HG02840 (cell line): ENCODE measurements at regions not wholly inside any gene's neighbourhood (a gene's known extent, or its start where the extent isn't known, plus 50 kb on each side); places are given as distances from the start of the nearest gene placed in this dataset.
"Not testable (repeated sequence)": the region's sequence is repeated elsewhere in the genome, so short reads cannot be mapped to it uniquely, and the experiment has no call there.

Experiments used
- ATAC-seq: cut with Tn5 transposase; IDR thresholded peaks from one replicate; pipeline ENCODE4 v1.9.1; 2021; ENCODE audit warnings: mild to moderate bottlenecking, moderate library complexity, moderate number of reproducible peaks; ENCODE audit not compliant: unreplicated experiment, low FRiP score

GRCh38 chr5:14054965-14055963, 87.9 kb upstream of the TRIO start:
- ATAC-seq: no peak

- no peak for ATAC-seq
Measured at GRCh38 chr5:14054111-14054854, 88.9 kb upstream of the TRIO start.

GRCh38 chr5:14050821-14051220, 92.3 kb upstream of the TRIO start:
- no peak for ATAC-seq

GRCh38 chr5:14048434-14048833, 94.7 kb upstream of the TRIO start:
- ATAC-seq: no peak

GRCh38 chr5:14041528-14042192, 97.2 kb upstream of the DNAH5 start:
- no peak for ATAC-seq

- no peak for ATAC-seq
Measured at GRCh38 chr5:14040542-14040941, 96.1 kb upstream of the DNAH5 start.

GRCh38 chr5:14039576-14039975, 95.1 kb upstream of the DNAH5 start:
- no peak for ATAC-seq

GRCh38 chr5:14039063-14039462, 94.6 kb upstream of the DNAH5 start:
- no peak for ATAC-seq

- no peak for ATAC-seq
Measured at GRCh38 chr5:14038341-14038959, 94.0 kb upstream of the DNAH5 start.

- ATAC-seq: no peak
Measured at GRCh38 chr5:14036947-14037346, 92.5 kb upstream of the DNAH5 start.

GRCh38 chr5:14036514-14036913, 92.0 kb upstream of the DNAH5 start:
- no peak for ATAC-seq

- ATAC-seq: no peak
Measured at GRCh38 chr5:14035859-14036503, 91.5 kb upstream of the DNAH5 start.

GRCh38 chr5:14034963-14035362, 90.5 kb upstream of the DNAH5 start:
- ATAC-seq: no peak

- no peak for ATAC-seq
Measured at GRCh38 chr5:14032918-14033317, 88.4 kb upstream of the DNAH5 start.

- no peak for ATAC-seq
Measured at GRCh38 chr5:14028938-14029584, 84.6 kb upstream of the DNAH5 start.

GRCh38 chr5:14028188-14028587, 83.7 kb upstream of the DNAH5 start:
- no peak for ATAC-seq

- no peak for ATAC-seq
Measured at GRCh38 chr5:14025569-14026286, 81.2 kb upstream of the DNAH5 start.

- ATAC-seq: no peak
Measured at GRCh38 chr5:14022971-14023370, 78.5 kb upstream of the DNAH5 start.

- ATAC-seq: not testable (repeated sequence)
Measured at GRCh38 chr5:14020944-14021343, 76.5 kb upstream of the DNAH5 start.
